Endometrium (tissue), 2 donors: ENCODE measurements at regions not wholly inside any gene's neighbourhood (a gene's known extent, or its start where the extent isn't known, plus 50 kb on each side); places are given as distances from the start of the nearest gene placed in this dataset.
"Not testable (repeated sequence)": the region's sequence is repeated elsewhere in the genome, so short reads cannot be mapped to it uniquely, and the experiment has no call there.

ENCODE experiments used
- FAIRE-seq: peaks from 2 replicates; lab custom pipeline; 2012; peaks lifted over from hg19 to GRCh38; lab: Jason Lieb, UNC
- donor health status: control.
- donor health status: control.

DNA sequence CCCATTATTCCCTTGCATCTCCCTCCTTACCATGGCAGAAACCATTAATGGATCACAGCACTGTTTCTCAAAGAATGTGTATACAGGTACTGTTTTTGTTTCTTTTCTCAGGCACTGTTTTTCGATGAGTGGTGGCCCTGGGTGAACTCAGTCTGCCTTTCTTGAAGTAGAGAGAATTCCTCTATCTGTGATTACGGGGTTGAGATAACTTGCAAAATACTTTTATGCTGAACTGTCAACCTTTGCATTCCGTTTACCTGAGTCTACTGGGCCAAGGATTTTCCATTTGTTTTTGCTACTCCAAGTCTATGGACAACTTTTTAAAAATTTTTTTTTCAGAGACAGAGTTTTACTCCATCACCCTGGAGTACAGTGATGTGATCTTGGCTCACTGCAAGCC is 82.7 kb upstream of the CLINT1 start:
- no peak for FAIRE-seq

DNA sequence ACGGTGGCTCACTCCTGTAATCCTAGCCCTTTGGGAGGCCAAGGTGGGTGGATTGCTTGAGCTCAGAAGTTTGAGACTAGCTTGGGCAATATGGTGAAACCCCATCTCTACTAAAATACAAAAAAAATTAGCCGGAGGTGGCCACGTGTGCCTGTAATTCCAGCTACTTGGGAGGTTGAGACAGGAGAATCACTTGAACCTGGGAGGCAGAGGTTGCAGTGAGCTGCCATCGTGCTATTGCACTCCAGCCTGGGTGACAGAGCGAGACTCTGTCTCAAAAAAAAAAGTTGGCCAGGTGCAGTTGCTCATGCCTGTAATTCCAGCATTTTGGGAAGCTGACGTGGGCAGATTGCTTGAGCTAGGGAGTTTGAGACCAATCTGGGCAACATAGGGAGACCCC is 79.2 kb upstream of the CLINT1 start:
- FAIRE-seq, result not testable (repeated sequence)

DNA sequence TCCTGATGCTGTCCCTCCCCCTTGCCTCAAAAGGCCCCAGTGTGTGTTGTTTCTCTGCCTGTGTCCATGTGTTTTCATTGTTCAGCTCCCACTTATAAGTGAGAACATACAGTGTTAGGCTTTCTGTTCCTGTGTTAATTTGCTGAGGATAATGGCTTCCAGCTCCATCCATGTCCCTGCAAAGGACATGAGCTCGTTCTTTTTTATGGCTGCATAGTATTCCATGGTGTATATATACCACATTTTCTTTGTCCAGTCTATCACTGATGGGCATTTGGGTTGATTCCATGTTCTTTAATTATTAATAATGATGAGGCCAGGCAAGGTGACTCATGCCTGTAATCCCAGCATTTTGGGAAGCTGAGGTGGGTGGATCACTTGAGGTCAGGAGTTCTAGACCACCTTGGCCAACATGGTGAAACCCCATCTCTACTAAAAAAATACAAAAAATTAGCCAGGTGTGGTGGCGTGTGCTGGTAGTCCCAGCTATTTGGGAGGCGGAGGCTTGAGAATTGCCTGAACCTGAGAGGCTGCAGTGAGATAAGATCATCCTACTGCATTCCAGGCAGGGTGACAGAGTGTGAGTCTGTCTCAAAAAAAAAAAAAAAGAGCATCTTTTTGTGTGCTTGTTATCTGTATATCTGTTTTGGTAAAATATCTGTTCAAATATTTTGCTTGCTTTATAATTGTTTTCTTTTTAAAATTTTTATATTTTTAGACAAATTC is 78.0 kb upstream of the CLINT1 start:
- FAIRE-seq, result not testable (repeated sequence)

DNA sequence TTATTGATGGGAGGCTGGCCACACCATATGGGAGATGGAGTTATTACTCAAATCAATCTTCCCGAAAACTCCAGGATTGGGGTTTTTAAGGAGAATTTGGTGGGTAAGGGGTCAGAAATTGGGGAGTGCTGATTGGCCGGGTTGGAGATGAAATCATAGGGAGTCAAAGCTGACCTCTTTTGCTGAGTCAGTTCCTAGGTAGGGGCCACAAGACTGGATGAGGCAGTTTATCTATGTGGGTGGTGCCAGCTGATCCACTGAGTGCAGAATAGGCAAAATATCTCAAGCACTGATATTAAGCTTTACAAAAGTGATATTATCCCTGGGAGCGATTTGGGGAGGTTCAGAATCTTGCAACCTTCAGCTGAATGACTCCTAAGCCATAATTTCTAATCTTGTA is 75.7 kb upstream of the CLINT1 start:
- FAIRE-seq, result no peak

DNA sequence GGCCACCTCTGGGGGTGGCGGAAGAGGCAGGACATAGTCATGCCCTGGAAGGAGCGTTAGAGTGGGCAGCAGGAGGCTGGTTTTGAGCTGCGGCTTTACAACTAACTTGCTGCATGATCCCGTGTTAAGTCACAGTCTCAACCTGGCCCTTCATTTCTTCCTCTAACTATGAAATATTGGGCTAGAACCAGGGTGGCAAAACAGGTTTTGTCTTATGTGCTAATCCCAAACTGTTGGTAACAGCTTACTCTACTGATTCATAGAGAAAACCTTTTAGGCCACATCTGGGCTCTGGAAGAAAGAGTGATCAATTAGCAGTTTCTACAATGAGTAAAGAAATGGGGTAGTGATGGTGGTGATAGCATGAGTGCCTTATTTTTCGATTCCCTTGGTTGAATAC is 74.1 kb upstream of the CLINT1 start:
- no peak for FAIRE-seq

DNA sequence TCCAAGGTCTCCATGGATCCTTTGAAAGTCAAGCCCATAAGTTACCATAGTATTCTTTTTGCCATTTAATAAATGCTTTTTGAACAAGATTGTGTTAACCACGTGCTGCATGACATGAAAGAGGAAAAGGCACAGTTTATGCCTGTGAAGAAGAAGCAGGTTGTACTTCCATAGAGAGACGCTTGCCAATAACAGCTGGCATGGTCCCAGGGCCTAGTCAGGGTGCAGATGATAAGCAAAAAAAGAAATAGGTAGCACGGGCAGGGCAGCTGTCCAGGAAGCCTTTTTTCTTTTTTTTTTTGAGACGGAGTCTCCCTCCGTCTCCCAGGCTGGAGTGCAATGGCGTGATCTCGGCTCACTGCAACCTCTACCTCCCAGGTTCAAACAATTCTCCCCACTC is 71.8 kb upstream of the CLINT1 start:
- FAIRE-seq, result no peak

DNA sequence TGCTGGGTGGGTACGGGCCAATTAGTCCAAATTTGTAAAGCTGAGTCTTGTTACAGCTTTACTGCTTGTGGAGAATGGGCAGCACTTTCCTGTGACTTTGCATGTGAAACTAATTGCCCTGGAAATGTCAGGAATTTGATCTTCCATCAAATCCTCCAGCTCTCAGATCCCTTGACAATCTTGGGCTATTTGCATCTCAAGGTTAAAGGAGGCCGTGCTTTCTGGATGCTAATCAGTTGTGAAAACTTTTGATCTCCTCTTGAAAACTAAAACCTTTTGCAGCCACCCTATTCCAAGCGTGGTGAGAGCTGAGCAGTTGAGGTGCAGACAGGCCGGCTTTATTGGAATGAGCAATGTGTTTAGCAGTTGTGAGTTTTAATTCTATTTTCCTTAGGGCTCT is 68.0 kb upstream of the CLINT1 start:
- FAIRE-seq, result no peak

DNA sequence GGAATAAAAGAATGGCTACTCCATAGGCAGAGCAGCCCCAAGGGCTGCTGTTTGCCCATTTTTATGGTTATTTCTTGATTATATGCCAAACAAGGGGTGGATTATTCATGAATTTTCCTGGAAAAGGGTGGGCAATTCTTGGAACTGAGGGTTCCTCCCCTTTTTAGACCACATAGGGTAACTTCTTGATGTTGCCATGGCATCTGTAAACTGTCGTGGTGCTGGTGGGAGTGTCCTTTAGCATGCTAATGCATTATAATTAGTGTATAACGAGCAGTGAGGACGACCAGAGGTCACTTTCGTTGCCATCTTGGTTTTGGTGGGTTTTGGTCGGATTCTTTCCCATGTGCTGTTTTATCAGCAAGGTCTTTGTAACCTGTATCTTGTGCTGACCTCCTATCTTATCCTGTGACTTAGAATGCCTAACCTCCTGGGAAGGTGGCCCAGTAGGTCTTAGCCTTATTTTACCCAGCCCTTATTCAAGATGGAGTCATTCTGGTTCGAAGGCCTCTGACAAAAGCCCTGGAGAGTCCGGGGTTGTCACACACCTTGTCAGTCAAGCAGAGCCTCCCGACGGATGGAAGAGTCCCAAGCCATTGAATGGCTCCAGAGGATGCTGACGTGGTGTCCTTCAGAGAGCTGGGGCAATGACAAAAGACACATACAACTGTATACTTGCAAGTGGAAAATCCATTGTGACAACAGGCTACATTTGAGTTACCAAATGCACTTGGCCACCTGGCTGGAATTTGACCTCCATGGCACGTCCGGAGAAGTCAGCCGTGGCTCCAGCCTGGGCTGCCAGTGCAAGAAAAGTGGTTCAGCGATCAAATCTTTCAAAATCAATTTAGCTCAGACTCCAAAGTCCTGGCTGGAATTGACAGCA is 67.1 kb upstream of the CLINT1 start:
- no peak for FAIRE-seq

DNA sequence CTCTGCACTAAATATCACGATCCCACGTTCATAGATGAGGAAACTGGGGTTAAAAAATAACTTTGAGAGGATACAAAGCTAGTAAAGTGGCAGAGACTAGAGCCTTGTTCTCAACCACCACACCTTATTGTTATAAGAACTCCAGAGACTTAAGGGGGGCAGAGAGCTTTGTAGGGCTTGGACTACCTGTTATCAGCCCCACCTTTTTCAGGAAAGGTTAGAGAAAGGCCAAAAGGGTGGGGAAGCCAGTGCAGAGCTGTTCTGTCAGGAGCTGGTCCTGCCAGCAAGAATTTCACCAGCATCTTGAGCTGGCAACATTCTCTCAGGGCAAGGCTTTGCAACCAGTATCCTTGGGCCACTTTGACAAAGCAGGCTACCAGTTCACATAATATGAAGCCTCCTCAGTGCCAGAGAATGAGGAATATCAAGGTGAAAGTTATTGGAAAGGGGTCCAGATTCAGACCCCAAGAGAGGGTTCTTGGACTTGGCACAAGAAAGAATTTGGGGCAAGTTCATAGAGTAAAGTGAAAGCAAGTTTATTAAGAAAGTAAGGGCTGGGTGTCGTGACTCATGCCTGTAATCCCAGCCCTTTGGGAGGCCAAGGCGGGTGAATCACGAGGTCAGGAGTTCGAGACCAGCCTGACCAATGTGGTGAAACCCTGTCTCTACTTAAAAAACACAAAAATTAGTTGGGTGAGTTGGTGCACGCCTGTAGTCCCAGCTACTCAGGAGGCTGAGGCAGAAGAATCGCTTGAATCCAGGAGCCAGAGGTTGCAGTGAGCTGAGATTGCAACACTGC is 66.2 kb upstream of the CLINT1 start:
- no peak for FAIRE-seq

DNA sequence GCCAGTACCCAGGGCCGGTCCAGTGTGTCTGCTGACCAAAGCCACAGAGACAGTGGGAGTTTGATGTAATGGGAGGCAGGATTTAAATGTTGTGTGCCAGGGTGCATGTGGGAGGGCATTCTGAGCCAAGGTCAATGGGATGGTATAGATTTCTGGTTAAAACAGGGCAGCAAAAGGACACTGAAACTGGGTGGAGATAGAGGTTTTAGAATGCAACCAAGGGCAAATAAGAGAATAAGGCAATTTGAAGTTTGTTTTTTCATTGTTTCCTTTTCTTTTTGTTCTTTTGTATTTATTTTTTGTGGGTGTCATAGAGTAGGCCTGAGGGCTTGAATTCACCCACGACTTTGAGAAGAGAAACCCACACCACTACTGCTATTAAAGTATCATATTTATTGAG is 65.5 kb upstream of the CLINT1 start:
- no peak for FAIRE-seq

DNA sequence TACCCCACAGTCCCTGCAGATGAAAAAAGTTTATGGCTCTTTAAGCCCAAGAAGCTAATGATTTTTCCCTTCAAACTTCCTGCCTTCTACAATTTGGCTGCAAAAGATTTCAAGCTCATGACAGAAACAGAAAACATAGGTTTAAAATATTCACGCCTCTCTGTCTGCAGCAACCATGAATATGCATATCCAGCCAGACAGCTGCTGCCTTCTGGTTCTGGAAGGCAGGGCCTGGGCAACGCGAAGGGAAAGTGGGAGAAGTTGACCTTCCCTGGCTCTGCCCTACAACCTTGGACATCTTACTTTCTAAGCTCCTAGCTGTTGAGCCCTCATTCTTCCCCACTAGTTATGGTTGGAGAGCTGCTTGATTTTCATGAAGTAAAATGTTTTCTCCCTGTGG is 64.8 kb upstream of the CLINT1 start:
- FAIRE-seq, result no peak

DNA sequence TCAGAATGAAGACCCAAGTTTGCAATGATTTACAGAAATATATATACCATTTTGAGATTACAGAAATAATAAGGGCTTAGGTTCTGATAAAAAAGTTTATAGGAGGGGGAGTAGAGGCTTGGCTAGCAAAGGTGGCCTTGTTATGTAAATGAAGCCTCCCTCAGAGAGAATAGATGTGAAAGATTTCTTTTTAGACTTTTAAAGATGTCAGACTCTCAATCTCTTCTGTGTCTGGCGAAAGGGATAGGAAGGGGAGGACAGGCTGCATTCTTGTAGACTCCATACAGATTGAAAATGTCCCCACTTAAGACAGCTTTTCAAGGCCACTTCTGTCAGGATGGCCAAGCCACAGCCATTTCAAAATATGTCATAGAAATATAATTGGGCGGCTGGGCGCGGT is 63.1 kb upstream of the CLINT1 start:
- FAIRE-seq, result no peak

DNA sequence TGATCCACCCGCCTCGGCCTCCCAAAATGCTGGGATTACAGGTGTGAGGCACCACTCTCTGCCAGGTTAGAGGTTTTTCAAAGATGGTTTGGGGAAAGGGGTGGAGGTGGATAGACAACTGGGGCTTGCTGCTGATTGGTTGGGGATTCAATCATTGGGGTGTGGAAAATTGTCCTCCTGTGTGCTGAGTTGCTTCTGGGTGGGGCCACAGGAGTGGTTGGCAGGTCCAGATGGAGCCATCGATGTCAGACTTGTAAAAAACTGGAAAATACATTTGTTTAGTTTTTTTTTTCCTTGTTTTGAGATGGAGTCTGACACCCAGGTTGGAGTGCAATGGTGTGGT is 61.9 kb upstream of the CLINT1 start:
- FAIRE-seq, result no peak

DNA sequence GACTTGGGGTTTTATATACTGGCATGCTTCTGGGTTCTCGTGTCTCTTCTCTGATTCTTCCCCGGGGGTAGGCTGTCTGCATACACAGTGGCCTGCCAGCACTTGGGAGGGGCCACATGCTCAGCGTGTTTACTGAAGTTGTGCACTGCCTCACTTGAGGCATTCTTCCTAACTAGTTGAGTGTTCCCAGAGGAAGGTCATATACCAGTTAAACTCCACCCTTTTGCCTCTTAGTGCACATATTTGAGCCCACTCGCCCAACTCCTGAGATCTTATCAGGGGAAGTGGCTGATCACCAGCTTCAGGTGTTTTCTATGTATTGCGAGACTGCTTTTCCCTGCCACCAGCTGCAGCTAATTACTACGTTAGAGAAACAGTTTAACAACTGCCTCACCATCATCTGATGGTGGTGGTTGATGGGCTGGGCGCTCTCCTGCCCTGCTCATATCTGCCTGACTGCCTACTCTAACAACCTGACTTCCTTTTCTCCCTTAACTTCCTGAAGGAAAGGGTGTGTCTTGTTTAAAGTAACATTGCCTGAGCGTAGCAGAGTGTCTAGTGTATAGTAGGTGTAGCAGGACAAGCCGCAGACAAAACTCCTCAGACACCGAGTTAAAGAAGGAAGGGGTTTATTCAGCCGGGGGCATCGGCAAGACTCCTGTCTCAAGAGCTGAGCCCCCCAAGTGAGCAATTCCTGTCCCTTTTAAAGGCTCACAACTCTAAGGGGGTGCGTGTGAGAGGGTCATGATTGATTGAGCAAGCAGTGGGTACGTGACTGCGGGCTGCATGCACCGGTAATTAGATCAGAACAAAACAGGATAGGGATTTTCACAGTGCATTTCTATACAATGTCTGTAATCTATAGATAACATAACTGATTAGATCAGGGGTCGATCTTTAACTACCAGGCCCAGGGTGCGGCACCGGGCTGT is 60.1 kb upstream of the CLINT1 start:
- no peak for FAIRE-seq

DNA sequence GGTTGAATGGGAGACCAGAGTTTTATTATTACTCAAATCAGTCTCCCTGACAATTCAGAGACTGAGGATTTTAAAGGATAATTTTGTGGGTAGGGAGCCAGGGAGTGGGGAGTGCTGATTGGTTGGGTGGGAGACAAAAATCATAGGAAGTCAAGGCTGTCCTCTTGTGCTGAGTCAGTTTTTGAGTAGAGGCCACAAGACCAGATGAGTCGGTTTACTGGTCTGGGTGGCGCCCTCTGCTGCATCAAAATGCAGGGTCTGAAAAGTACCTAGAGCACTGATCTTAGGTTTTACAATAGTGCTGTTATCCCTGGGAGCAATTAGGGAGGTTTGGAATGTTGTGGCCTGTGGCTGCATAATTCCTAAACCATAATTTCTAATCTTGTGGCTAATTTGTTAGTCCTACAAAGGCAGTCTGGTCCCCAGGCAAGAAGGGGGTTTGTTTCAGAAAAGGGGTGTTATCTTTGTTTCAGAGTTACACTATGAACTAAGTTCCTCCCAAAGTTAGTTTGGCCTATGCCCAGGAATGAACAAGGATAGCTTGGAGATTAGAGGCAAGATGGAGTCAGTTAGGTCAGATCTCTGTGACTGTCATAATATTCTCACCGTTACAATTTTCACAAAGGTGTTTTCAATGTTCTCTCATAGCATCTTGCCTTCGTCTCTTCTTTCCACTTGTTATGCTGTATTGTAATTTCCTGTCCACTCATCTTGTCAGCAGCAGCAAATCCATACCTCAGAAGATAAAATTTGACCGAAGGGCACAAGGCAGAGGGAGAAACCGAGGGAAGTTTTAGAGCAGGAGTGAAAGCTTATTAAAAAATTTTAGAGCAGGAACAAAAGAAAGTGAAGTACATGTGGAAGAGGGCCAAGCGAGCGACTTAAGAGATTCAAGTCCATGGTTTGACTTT is 59.2 kb upstream of the CLINT1 start:
- FAIRE-seq, result no peak

DNA sequence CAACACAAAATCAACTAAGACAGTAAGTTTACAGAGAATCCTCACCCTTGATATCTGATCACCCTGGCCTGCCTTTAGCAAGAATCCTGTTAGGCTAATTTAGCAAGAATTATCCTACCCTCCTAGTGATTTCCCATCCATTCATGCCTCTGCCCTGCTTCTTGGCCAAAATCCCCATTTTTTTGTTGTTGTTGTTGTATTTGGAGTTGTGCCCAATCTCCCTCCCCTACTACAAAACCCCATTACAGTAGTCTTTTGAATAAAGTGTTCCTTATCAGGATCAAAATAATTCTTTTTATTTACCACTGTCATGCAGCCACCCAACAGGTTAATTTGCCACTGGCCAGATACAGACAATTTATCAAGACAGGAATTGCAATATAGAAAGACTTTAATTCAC is 58.5 kb upstream of the CLINT1 start:
- no peak for FAIRE-seq

DNA sequence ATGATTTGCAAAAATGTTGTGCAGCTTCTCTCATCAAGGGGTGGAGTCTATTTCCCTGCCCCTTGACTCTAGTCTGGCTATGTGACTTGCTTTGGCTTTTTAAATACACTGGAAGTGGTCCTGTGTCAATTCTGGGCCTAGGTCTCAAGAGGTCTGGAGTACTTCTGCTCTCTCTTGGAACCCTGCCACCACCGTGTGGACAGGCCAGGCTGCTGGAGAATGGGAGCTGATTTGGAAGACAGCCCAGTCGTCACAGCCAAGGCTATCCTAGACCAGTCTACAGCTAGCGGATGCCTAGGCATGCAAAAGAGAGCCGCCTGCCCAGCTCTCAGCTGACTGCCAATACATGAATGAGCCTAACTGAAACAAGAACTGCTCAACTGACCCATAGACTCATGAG is 56.7 kb upstream of the CLINT1 start:
- FAIRE-seq, result no peak

DNA sequence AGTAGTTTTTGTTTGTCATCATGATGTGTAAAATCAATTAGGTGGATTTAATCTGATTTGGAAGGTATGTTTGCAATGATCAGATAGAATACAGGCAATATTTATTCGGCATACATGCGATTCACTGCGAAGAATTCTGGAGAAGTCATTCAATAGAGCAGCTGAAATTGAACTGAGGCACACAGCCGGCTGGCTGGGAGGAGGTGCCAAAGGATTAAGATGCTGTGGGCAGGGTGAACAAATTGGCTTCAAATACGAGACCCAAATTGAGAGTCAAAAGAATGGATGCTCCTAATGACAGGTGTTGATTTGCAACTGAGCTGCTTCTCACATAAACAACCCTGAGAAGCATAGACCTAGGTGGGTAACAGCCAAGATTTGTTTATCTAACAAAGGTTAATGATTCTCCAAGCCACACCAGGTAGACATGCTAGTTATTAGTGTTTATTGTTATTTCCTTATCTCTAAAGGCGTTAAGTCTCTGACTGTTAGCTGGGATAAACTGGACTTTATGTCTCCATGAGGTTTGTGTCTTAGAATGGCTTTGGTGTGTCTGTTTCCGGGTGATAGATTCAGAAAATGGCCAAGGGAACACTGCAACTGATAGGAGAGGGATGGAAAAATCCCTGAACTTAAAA is 55.3 kb upstream of the CLINT1 start:
- FAIRE-seq, result no peak

DNA sequence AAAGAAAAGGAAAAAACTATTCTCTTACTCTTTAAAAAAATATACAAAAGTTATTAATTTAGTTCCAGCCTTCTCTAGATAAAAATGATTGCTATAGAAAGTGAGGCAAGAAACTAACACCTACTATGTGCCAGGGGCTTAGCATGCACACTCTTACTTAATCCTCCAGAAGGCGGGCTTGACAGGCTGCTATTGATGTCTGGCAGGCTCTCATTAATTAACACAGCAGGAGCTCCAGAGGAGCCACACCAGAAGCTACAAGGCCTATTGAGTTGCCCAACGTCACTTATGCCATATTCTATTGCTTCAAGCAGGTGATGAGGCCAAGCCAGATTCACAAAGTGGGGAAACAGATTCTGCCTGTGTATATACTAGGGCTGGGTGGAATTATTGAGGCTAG is 54.6 kb upstream of the CLINT1 start:
- no peak for FAIRE-seq

DNA sequence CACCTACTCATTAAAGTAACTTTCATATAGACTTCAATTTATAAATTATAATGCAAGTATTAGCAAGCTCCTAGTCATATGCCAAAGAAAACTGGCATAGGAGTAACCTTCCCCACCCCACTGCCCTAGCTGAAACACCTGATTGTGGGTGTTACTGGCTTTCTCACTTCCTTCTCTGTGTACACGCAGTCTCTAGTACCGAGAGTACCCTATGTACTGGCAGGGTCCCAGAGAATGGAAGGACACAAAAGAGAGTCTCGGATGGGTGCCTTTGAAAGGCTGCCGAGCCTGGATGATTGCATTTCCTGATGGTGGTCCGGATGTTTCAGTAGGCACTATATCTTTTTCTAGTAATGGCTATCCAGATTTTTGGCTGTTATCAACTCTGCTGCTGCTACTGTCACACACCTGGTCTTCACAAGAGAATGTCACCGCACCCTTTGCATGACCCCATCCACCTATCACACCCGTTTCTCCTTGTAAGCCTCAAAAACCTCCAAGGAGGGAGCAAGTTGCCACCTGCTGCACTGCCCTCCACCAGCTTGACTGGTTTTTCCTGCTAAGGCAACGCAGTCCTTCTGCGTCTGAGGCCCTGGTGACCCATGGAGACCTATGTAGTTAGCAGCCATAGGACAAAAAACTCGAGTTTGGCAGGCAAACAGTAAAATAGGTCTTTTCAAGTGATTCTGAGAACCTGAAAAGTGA is 53.8 kb upstream of the CLINT1 start:
- no peak for FAIRE-seq
